DND-41 (cell line): ENCODE measurements at regions not wholly inside any gene's neighbourhood (a gene's known extent, or its start where the extent isn't known, plus 50 kb on each side); places are given as distances from the start of the nearest gene placed in this dataset.
A peak's percentile ranks its signal among the peaks of the same experiment; 100 is the strongest.

Experiments
- ATAC-seq: fragments of 200-7000 bp; cut with Tn5 transposase; 3 replicates; pipeline ENCODE4 v1.9.1; 2021; ENCODE audit warnings: low read depth; ENCODE audit not compliant: insufficient read depth
- DNase-seq: peaks from one replicate; pipeline ENCODE4 v3.0.0-alpha.2; 2020
- H2AFZ ChIP-seq: 2 replicates; pipeline ENCODE4 v1.6.0; 2012; ENCODE audit warnings: low read depth, low read length
- H3K27ac ChIP-seq: 2 replicates; pipeline ENCODE4 v1.5.1; 2012; ENCODE audit warnings: low read length, inconsistent platforms
- H3K27me3 ChIP-seq: fragments of 200-600 bp; sonication (generic); 2 replicates; pipeline ENCODE4 v1.6.0; 2012; ENCODE audit warnings: low read length, mild to moderate bottlenecking, inconsistent platforms; ENCODE audit not compliant: insufficient read depth, poor library complexity
- H3K36me3 ChIP-seq: 2 replicates; pipeline ENCODE4 v1.5.1; 2012; ENCODE audit warnings: low read length, inconsistent platforms; ENCODE audit not compliant: insufficient read depth
- H3K4me1 ChIP-seq: 2 replicates; pipeline ENCODE4 v1.5.1; 2012; ENCODE audit warnings: mild to moderate bottlenecking, low read length; ENCODE audit not compliant: insufficient read depth
- H3K4me2 ChIP-seq: 2 replicates; pipeline ENCODE4 v1.6.0; 2012; ENCODE audit warnings: mild to moderate bottlenecking, moderate library complexity, low read length, inconsistent platforms; ENCODE audit not compliant: insufficient read depth
- H3K4me3 ChIP-seq, 2 experiments: fragments of 200-600 bp in 1 of 2; shearing (Covaris generic) in 1 of 2; 2 replicates each; pipeline ENCODE4 v1.5.1; 2012 to 2016; ENCODE audit warnings: inconsistent platforms in 2 of 2, low read length in 2 of 2, mild to moderate bottlenecking in 2 of 2, low read depth in 1 of 2, moderate library complexity in 1 of 2
- H3K79me2 ChIP-seq: 2 replicates; pipeline ENCODE4 v1.6.0; 2012; ENCODE audit warnings: low read length, inconsistent platforms; ENCODE audit not compliant: insufficient read depth
- H3K9ac ChIP-seq: 2 replicates; pipeline ENCODE4 v1.6.0; 2012; ENCODE audit warnings: low read depth, mild to moderate bottlenecking, inconsistent platforms, low read length, moderate library complexity
- H3K9me3 ChIP-seq: 2 replicates; pipeline ENCODE4 v1.5.1; 2012; ENCODE audit warnings: low read length, moderate library complexity, mild to moderate bottlenecking, inconsistent platforms; ENCODE audit not compliant: insufficient read depth, severe bottlenecking
- H4K20me1 ChIP-seq: 2 replicates; pipeline ENCODE4 v1.6.0; 2012; ENCODE audit warnings: low read length; ENCODE audit not compliant: insufficient read depth
- CTCF ChIP-seq: IDR thresholded peaks from 2 replicates; pipeline ENCODE4 v1.5.1; 2012; ENCODE audit warnings: borderline replicate concordance, low read length, moderate library complexity, mild to moderate bottlenecking; ENCODE audit not compliant: poor library complexity, severe bottlenecking; ENCODE audit errors: extremely low read depth
- EZH2 ChIP-seq: IDR thresholded peaks from 3 replicates; pipeline ENCODE4 v1.6.1; 2012; ENCODE audit warnings: borderline replicate concordance, low read depth, mild to moderate bottlenecking, moderate library complexity, low read length, inconsistent platforms; ENCODE audit not compliant: severe bottlenecking

GRCh38 chr6:14945461-14946185 lies 300.2 kb upstream of the JARID2 start:
- Histone ChIP-seq H3K9ac (no peak overlapping the region), H4K20me1 (no peaks in the 10 kb centered on the region), H3K36me3 (no peaks in the 10 kb centered on the region), H3K27ac (no peak overlapping the region), H3K4me2 (no peak overlapping the region), H3K9me3 (no peaks in the 10 kb centered on the region), H3K4me1 (no peaks in the 10 kb centered on the region), H2AFZ (0 out of 2 replicates have a peak overlapping the region, but pooled peaks have one; percentile 57), H3K27me3 (no peaks in the 10 kb centered on the region), H3K4me3 (no peak overlapping the region), H3K79me2 (no peaks in the 10 kb centered on the region)
- DNase-seq: no peak
- TF ChIP-seq EZH2: no peak
- TF ChIP-seq CTCF: no peak
- 0 out of 3 replicates have a peak, but pooled peaks have one; percentile 17 for ATAC-seq

- H3K27ac ChIP-seq: no peak overlapping the region
These were observed 299.1 kb upstream of the JARID2 start for GRCh38 chr6:14946753-14947152.

GRCh38 chr6:14948586-14949245 lies 297.2 kb upstream of the JARID2 start:
- no peaks in the 10 kb centered on the region for H4K20me1 ChIP-seq
- ATAC-seq: no peak
- DNase-seq: no peak
- H3K79me2 ChIP-seq: no peaks in the 10 kb centered on the region
- no peak overlapping the region for H3K4me3 ChIP-seq
- no peak overlapping the region for H2AFZ ChIP-seq
- H3K4me1 ChIP-seq: no peaks in the 10 kb centered on the region
- H3K9me3 ChIP-seq: no peaks in the 10 kb centered on the region
- no peak overlapping the region for H3K9ac ChIP-seq
- H3K36me3 ChIP-seq: no peaks in the 10 kb centered on the region
- H3K27ac ChIP-seq: no peak overlapping the region
- no peak for TF ChIP-seq EZH2
- no peak for TF ChIP-seq CTCF
- H3K4me2 ChIP-seq: no peak overlapping the region
- no peaks in the 10 kb centered on the region for H3K27me3 ChIP-seq

More at GRCh38 chr6:14946753-14947152, 299.1 kb upstream of the JARID2 start:
- no peak for DNase-seq
- no peak for ATAC-seq
- Histone ChIP-seq H3K36me3 (no peaks in the 10 kb centered on the region), H3K4me1 (no peaks in the 10 kb centered on the region), H3K27me3 (no peaks in the 10 kb centered on the region), H2AFZ (no peak overlapping the region), H3K4me2 (no peak overlapping the region), H3K79me2 (no peaks in the 10 kb centered on the region), H3K9me3 (no peaks in the 10 kb centered on the region), H4K20me1 (no peaks in the 10 kb centered on the region), H3K4me3 (no peak overlapping the region), H3K9ac (no peak overlapping the region)
- TF ChIP-seq EZH2 (no peak), CTCF (no peak)
